WTC11 (cell line): ENCODE measurements at regions not wholly inside any gene's neighbourhood (a gene's known extent, or its start where the extent isn't known, plus 50 kb on each side); places are given as distances from the start of the nearest gene placed in this dataset.

Source experiments
- ATAC-seq: fragments of 200-7000 bp; cut with Tn5 transposase; 2 replicates; pipeline ENCODE4 v1.10.0; 2021; ENCODE audit warnings: mild to moderate bottlenecking, moderate library complexity
- CTCF ChIA-PET: fragments of 300-600 bp; sonication (Branson Sonifier 250); formaldehyde crosslinking; loops from one replicate; lab custom pipeline; 2021; ENCODE audit warnings: antibody characterized with exemption; lab: Charles Lee
- POLR2A ChIA-PET: fragments of 350-600 bp; sonication (Branson Sonifier 250); formaldehyde crosslinking; loops from one replicate; lab custom pipeline; 2021; ENCODE audit warnings: antibody characterized with exemption; lab: Charles Lee
- DNase-seq: peaks from one replicate; pipeline ENCODE4 v3.0.0; 2021; ENCODE audit warnings: low spot score
- H3K27ac Mint-ChIP-seq: 2 replicates; pipeline ENCODE4 v1.8.0; 2021; ENCODE audit warnings: mixed read lengths
- H3K27me3 Mint-ChIP-seq: 2 replicates; pipeline ENCODE4 v1.8.0; 2021; ENCODE audit warnings: low read depth, mild to moderate bottlenecking, moderate library complexity, mixed read lengths
- H3K36me3 Mint-ChIP-seq: 2 replicates; pipeline ENCODE4 v1.8.0; 2021; ENCODE audit warnings: mixed read lengths
- H3K4me1 Mint-ChIP-seq: 2 replicates; pipeline ENCODE4 v1.8.0; 2022; ENCODE audit warnings: mixed read lengths
- H3K4me3 Mint-ChIP-seq: 2 replicates; pipeline ENCODE4 v1.8.0; 2021; ENCODE audit warnings: mild to moderate bottlenecking, moderate library complexity, mixed read lengths
- H3K9me3 Mint-ChIP-seq: 2 replicates; pipeline ENCODE4 v1.8.0; 2021; ENCODE audit warnings: mixed read lengths
- ATF3 ChIP-seq: sonication (generic); formaldehyde crosslinking; conservative IDR thresholded peaks from 2 replicates; pipeline ENCODE4 v1.8.1; 2022; ENCODE audit warnings: mild to moderate bottlenecking, missing genetic modification reagents
- ATF6 ChIP-seq: sonication (generic); formaldehyde crosslinking; IDR thresholded peaks from 2 replicates; pipeline ENCODE4 v1.8.1; 2023; ENCODE audit warnings: mild to moderate bottlenecking, missing genetic modification reagents
- CREB1 ChIP-seq: sonication (generic); formaldehyde crosslinking; IDR thresholded peaks from 2 replicates; pipeline ENCODE4 v1.8.0; 2023; ENCODE audit warnings: mild to moderate bottlenecking, missing genetic modification reagents
- CREM ChIP-seq: sonication (generic); formaldehyde crosslinking; IDR thresholded peaks from 2 replicates; pipeline ENCODE4 v1.8.1; 2022; ENCODE audit warnings: mild to moderate bottlenecking, missing genetic modification reagents, moderate library complexity
- E2F4 ChIP-seq: sonication (generic); formaldehyde crosslinking; IDR thresholded peaks from 2 replicates; pipeline ENCODE4 v1.8.1; 2022; ENCODE audit warnings: low read depth, mild to moderate bottlenecking, moderate library complexity, missing genetic modification reagents, borderline replicate concordance
- FOXK1 ChIP-seq: sonication (generic); formaldehyde crosslinking; IDR thresholded peaks from 2 replicates; pipeline ENCODE4 v1.8.0; 2022; ENCODE audit warnings: mild to moderate bottlenecking, moderate library complexity, missing genetic modification reagents
- FOXP1 ChIP-seq: sonication (generic); formaldehyde crosslinking; IDR thresholded peaks from 2 replicates; pipeline ENCODE4 v1.8.0; 2022; ENCODE audit warnings: missing genetic modification reagents, mild to moderate bottlenecking, moderate library complexity, borderline replicate concordance
- GABPB1 ChIP-seq: sonication (generic); formaldehyde crosslinking; IDR thresholded peaks from 2 replicates; pipeline ENCODE4 v1.8.1; 2023; ENCODE audit warnings: mild to moderate bottlenecking, missing genetic modification reagents
- KAT7 ChIP-seq: sonication (generic); formaldehyde crosslinking; IDR thresholded peaks from 2 replicates; pipeline ENCODE4 v1.8.1; 2023; ENCODE audit warnings: missing genetic modification reagents, mild to moderate bottlenecking, borderline replicate concordance
- MXD4 ChIP-seq: fragments of 250-450 bp; sonication (Bioruptor Pico); IDR thresholded peaks from 2 replicates; pipeline ENCODE4 v1.8.0; 2021; ENCODE audit warnings: mild to moderate bottlenecking, moderate library complexity, borderline replicate concordance
- MYBL2 ChIP-seq: sonication (generic); formaldehyde crosslinking; IDR thresholded peaks from 2 replicates; pipeline ENCODE4 v1.8.1; 2023; ENCODE audit warnings: mild to moderate bottlenecking, moderate library complexity, missing genetic modification reagents
- NFATC4 ChIP-seq: fragments of 250-450 bp; sonication (Bioruptor Pico); IDR thresholded peaks from 2 replicates; pipeline ENCODE4 v1.9.0; 2021; ENCODE audit warnings: mild to moderate bottlenecking
- NFE2L1 ChIP-seq: sonication (generic); formaldehyde crosslinking; IDR thresholded peaks from 2 replicates; pipeline ENCODE4 v1.8.1; 2023; ENCODE audit warnings: missing genetic modification reagents
- NFYB ChIP-seq: sonication (generic); formaldehyde crosslinking; conservative IDR thresholded peaks from 2 replicates; pipeline ENCODE4 v1.8.0; 2022; ENCODE audit warnings: low read depth, missing genetic modification reagents
- NR2C2 ChIP-seq: sonication (generic); formaldehyde crosslinking; IDR thresholded peaks from 2 replicates; pipeline ENCODE4 v1.8.0; 2022; ENCODE audit warnings: mild to moderate bottlenecking, missing genetic modification reagents
- NR3C1 ChIP-seq: sonication (generic); formaldehyde crosslinking; conservative IDR thresholded peaks from 2 replicates; pipeline ENCODE4 v1.8.1; 2023; ENCODE audit warnings: low read depth, mild to moderate bottlenecking, missing genetic modification reagents
- OVOL2 ChIP-seq: fragments of 250-450 bp; sonication (Bioruptor Pico); IDR thresholded peaks from 2 replicates; pipeline ENCODE4 v1.9.0; 2021; ENCODE audit warnings: mild to moderate bottlenecking, borderline replicate concordance
- PRRX2 ChIP-seq: fragments of 250-450 bp; sonication (Bioruptor Pico); IDR thresholded peaks from 2 replicates; pipeline ENCODE4 v1.8.0; 2021; ENCODE audit warnings: mild to moderate bottlenecking
- ZNF121 ChIP-seq: sonication (generic); formaldehyde crosslinking; IDR thresholded peaks from 2 replicates; pipeline ENCODE4 v1.8.0; 2023; ENCODE audit warnings: missing genetic modification reagents
- TF ChIP-seq, protein P1 (sequence below): sonication (generic); formaldehyde crosslinking; IDR thresholded peaks from 2 replicates; pipeline ENCODE4 v1.8.0; 2023; ENCODE audit warnings: mild to moderate bottlenecking, missing genetic modification reagents
- TF ChIP-seq, protein P2 (sequence below): sonication (generic); formaldehyde crosslinking; IDR thresholded peaks from 2 replicates; pipeline ENCODE4 v1.8.0; 2023; ENCODE audit warnings: missing genetic modification reagents
- TF ChIP-seq, protein P3 (sequence below): sonication (generic); formaldehyde crosslinking; IDR thresholded peaks from 2 replicates; pipeline ENCODE4 v1.8.1; 2022; ENCODE audit warnings: missing genetic modification reagents, borderline replicate concordance
- TF ChIP-seq, protein P4 (sequence below): fragments of 250-450 bp; sonication (Bioruptor Pico); IDR thresholded peaks from 2 replicates; pipeline ENCODE4 v1.9.0; 2021; ENCODE audit warnings: mild to moderate bottlenecking
- TF ChIP-seq, protein P5 (sequence below): fragments of 250-450 bp; sonication (Bioruptor Pico); IDR thresholded peaks from 2 replicates; pipeline ENCODE4 v2.1.2; 2022; ENCODE audit warnings: mild to moderate bottlenecking, moderate library complexity

- POLR2A ChIA-PET: no interaction called here
- CTCF ChIA-PET: no interaction called here
- DNase-seq (no peak), ATAC-seq (no peak)
- peaks cover 9% of the 10 kb centered on the region for H3K9me3 Mint-ChIP-seq
- peaks cover 6% of the 10 kb centered on the region; the same call in 1 of the 2 replicates for H3K4me1 Mint-ChIP-seq
- no peak for TF ChIP-seq NR2C2 (CRISPR knock-in tag)
- TF ChIP-seq NR3C1 (CRISPR knock-in tag): no peak
- no peak for TF ChIP-seq E2F4 (CRISPR knock-in tag)
- no peak for TF ChIP-seq GABPB1 (CRISPR knock-in tag)
- TF ChIP-seq, protein P1, sequence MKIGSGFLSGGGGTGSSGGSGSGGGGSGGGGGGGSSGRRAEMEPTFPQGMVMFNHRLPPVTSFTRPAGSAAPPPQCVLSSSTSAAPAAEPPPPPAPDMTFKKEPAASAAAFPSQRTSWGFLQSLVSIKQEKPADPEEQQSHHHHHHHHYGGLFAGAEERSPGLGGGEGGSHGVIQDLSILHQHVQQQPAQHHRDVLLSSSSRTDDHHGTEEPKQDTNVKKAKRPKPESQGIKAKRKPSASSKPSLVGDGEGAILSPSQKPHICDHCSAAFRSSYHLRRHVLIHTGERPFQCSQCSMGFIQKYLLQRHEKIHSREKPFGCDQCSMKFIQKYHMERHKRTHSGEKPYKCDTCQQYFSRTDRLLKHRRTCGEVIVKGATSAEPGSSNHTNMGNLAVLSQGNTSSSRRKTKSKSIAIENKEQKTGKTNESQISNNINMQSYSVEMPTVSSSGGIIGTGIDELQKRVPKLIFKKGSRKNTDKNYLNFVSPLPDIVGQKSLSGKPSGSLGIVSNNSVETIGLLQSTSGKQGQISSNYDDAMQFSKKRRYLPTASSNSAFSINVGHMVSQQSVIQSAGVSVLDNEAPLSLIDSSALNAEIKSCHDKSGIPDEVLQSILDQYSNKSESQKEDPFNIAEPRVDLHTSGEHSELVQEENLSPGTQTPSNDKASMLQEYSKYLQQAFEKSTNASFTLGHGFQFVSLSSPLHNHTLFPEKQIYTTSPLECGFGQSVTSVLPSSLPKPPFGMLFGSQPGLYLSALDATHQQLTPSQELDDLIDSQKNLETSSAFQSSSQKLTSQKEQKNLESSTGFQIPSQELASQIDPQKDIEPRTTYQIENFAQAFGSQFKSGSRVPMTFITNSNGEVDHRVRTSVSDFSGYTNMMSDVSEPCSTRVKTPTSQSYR (CRISPR knock-in tag): no peak
- TF ChIP-seq NFATC4 (CRISPR knock-in tag): no peak
- no peaks in the 10 kb centered on the region; the same call in 1 of the 2 replicates for H3K27me3 Mint-ChIP-seq
- no peak overlapping the region for H3K27ac Mint-ChIP-seq
- H3K4me3 Mint-ChIP-seq: no peak overlapping the region
- H3K36me3 Mint-ChIP-seq: no peaks in the 10 kb centered on the region
These were observed 270.5 kb upstream of the NCKAP5 start for GRCh38 chr2:133838642-133839365.

GRCh38 chr2:133839677-133840076, 271.4 kb upstream of the NCKAP5 start:
- ChIA-PET POLR2A (no interaction called here), CTCF (no interaction called here)
- TF ChIP-seq NFYB (CRISPR knock-in tag) (no peak), CREB1 (CRISPR knock-in tag) (no peak), OVOL2 (no peak), FOXK1 (CRISPR knock-in tag) (no peak), CREM (CRISPR knock-in tag) (no peak), ZNF121 (CRISPR knock-in tag) (no peak), NFE2L1 (no peak), KAT7 (no peak), MXD4 (CRISPR knock-in tag) (no peak), ATF3 (no peak), FOXP1 (CRISPR knock-in tag) (no peak), MYBL2 (CRISPR knock-in tag) (no peak), ATF6 (CRISPR knock-in tag) (no peak), PRRX2 (no peak), NR3C1 (CRISPR knock-in tag) (no peak)
- TF ChIP-seq, protein P2, sequence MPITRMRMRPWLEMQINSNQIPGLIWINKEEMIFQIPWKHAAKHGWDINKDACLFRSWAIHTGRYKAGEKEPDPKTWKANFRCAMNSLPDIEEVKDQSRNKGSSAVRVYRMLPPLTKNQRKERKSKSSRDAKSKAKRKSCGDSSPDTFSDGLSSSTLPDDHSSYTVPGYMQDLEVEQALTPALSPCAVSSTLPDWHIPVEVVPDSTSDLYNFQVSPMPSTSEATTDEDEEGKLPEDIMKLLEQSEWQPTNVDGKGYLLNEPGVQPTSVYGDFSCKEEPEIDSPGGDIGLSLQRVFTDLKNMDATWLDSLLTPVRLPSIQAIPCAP: no peak
- TF ChIP-seq, protein P3, sequence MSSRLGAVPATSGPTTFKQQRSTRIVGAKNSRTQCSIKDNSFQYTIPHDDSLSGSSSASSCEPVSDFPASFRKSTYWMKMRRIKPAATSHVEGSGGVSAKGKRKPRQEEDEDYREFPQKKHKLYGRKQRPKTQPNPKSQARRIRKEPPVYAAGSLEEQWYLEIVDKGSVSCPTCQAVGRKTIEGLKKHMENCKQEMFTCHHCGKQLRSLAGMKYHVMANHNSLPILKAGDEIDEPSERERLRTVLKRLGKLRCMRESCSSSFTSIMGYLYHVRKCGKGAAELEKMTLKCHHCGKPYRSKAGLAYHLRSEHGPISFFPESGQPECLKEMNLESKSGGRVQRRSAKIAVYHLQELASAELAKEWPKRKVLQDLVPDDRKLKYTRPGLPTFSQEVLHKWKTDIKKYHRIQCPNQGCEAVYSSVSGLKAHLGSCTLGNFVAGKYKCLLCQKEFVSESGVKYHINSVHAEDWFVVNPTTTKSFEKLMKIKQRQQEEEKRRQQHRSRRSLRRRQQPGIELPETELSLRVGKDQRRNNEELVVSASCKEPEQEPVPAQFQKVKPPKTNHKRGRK (CRISPR knock-in tag): no peak
- TF ChIP-seq, protein P4, sequence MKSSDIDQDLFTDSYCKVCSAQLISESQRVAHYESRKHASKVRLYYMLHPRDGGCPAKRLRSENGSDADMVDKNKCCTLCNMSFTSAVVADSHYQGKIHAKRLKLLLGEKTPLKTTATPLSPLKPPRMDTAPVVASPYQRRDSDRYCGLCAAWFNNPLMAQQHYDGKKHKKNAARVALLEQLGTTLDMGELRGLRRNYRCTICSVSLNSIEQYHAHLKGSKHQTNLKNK (CRISPR knock-in tag): no peak
- TF ChIP-seq, protein P5, sequence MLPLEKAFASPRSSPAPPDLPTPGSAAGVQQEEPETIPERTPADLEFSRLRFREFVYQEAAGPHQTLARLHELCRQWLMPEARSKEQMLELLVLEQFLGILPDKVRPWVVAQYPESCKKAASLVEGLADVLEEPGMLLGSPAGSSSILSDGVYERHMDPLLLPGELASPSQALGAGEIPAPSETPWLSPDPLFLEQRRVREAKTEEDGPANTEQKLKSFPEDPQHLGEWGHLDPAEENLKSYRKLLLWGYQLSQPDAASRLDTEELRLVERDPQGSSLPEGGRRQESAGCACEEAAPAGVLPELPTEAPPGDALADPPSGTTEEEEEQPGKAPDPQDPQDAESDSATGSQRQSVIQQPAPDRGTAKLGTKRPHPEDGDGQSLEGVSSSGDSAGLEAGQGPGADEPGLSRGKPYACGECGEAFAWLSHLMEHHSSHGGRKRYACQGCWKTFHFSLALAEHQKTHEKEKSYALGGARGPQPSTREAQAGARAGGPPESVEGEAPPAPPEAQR: no peak
- H3K27me3 Mint-ChIP-seq: no peaks in the 10 kb centered on the region; the same call in 1 of the 2 replicates
- no peaks in the 10 kb centered on the region for H3K36me3 Mint-ChIP-seq
- no peak for ATAC-seq
- H3K4me3 Mint-ChIP-seq: no peak overlapping the region
- H3K27ac Mint-ChIP-seq: no peak overlapping the region
- DNase-seq: no peak
- peaks cover 8% of the 10 kb centered on the region for H3K4me1 Mint-ChIP-seq
- peaks cover 5% of the 10 kb centered on the region; the same call in 1 of the 2 replicates for H3K9me3 Mint-ChIP-seq
